Astrocyte (in vitro differentiated cells and primary cell): ENCODE measurements at regions not wholly inside any gene's neighbourhood (a gene's known extent, or its start where the extent isn't known, plus 50 kb on each side); places are given as distances from the start of the nearest gene placed in this dataset.

Source experiments
- DNase-seq: peaks from one replicate; pipeline ENCODE4 v3.0.0-alpha.2; 2010; ENCODE audit warnings: low read depth
- FAIRE-seq: peaks from 2 replicates; lab custom pipeline; 2011; peaks lifted over from hg19 to GRCh38; lab: Jason Lieb, UNC
- H2AFZ ChIP-seq: 2 replicates; pipeline ENCODE4 v1.6.0; 2012; ENCODE audit warnings: low read depth, low read length, inconsistent platforms
- H3K27ac ChIP-seq: 2 replicates; pipeline ENCODE4 v1.5.1; 2011; ENCODE audit warnings: low read depth, low read length, inconsistent platforms
- H3K27me3 ChIP-seq: 2 replicates; pipeline ENCODE4 v1.6.0; 2011; ENCODE audit warnings: low read length, inconsistent platforms; ENCODE audit not compliant: insufficient read depth
- H3K36me3 ChIP-seq: 2 replicates; pipeline ENCODE4 v1.5.1; 2011; ENCODE audit warnings: low read length, inconsistent platforms; ENCODE audit not compliant: insufficient read depth
- H3K4me1 ChIP-seq: 2 replicates; pipeline ENCODE4 v1.5.1; 2011; ENCODE audit warnings: low read length, inconsistent platforms; ENCODE audit not compliant: insufficient read depth
- H3K4me2 ChIP-seq: 2 replicates; pipeline ENCODE4 v1.6.0; 2012; ENCODE audit warnings: low read length, inconsistent platforms
- H3K4me3 ChIP-seq: 2 replicates; pipeline ENCODE4 v1.5.1; 2011; ENCODE audit warnings: low read depth, mild to moderate bottlenecking, low read length, inconsistent platforms; ENCODE audit not compliant: insufficient read depth
- H3K79me2 ChIP-seq: 2 replicates; pipeline ENCODE4 v1.6.0; 2012; ENCODE audit warnings: mild to moderate bottlenecking, low read length, inconsistent platforms; ENCODE audit not compliant: insufficient read depth
- H3K9ac ChIP-seq: 2 replicates; pipeline ENCODE4 v1.6.0; 2012; ENCODE audit warnings: mild to moderate bottlenecking, low read length, inconsistent platforms
- H3K9me3 ChIP-seq: 2 replicates; pipeline ENCODE4 v1.5.1; 2012; ENCODE audit warnings: low read depth, mild to moderate bottlenecking, low read length, inconsistent platforms; ENCODE audit not compliant: insufficient read depth
- H4K20me1 ChIP-seq: 2 replicates; pipeline ENCODE4 v1.6.0; 2012; ENCODE audit warnings: low read length, inconsistent platforms; ENCODE audit not compliant: insufficient read depth
- H3K27ac Mint-ChIP-seq: one replicate; pipeline ENCODE4 v1.8.0; 2021; ENCODE audit warnings: mild to moderate bottlenecking, mixed read lengths; ENCODE audit not compliant: unreplicated experiment
- H3K27me3 Mint-ChIP-seq: one replicate; pipeline ENCODE4 v1.8.0; 2021; ENCODE audit warnings: low read depth, mixed read lengths; ENCODE audit not compliant: unreplicated experiment
- H3K36me3 Mint-ChIP-seq: one replicate; pipeline ENCODE4 v1.8.0; 2021; ENCODE audit warnings: low read depth, mixed read lengths; ENCODE audit not compliant: unreplicated experiment
- H3K4me1 Mint-ChIP-seq: one replicate; pipeline ENCODE4 v1.8.0; 2021; ENCODE audit warnings: low read depth, mixed read lengths; ENCODE audit not compliant: unreplicated experiment
- H3K4me3 Mint-ChIP-seq: one replicate; pipeline ENCODE4 v1.8.0; 2021; ENCODE audit warnings: mild to moderate bottlenecking, moderate library complexity, mixed read lengths; ENCODE audit not compliant: unreplicated experiment
- H3K9me3 Mint-ChIP-seq: one replicate; pipeline ENCODE4 v1.8.0; 2021; ENCODE audit warnings: mild to moderate bottlenecking, mixed read lengths; ENCODE audit not compliant: unreplicated experiment
- CTCF ChIP-seq: IDR thresholded peaks from 2 replicates; pipeline ENCODE4 v1.5.1; 2011; ENCODE audit warnings: low read depth, mild to moderate bottlenecking, inconsistent platforms, low read length, moderate library complexity; ENCODE audit not compliant: insufficient read depth
- EZH2 ChIP-seq: IDR thresholded peaks from 2 replicates; pipeline ENCODE4 v1.6.1; 2012; ENCODE audit warnings: mild to moderate bottlenecking, low read length, inconsistent platforms; ENCODE audit not compliant: insufficient read depth

- H3K4me1 Mint-ChIP-seq, result no peaks in the 10 kb centered on the region
Measured at GRCh38 chr5:51018423-51018822, 352.0 kb downstream of the PARP8 start.

GRCh38 chr5:51024263-51024662 is 357.8 kb downstream of the PARP8 start:
- H3K9me3 Mint-ChIP-seq, result no peaks in the 10 kb centered on the region
- no peak for DNase-seq
- no peak overlapping the region for H3K27ac Mint-ChIP-seq
- H3K4me1 ChIP-seq, result no peaks in the 10 kb centered on the region
- no peaks in the 10 kb centered on the region for H3K9me3 ChIP-seq
- no peaks in the 10 kb centered on the region for H4K20me1 ChIP-seq
- no peak overlapping the region for H2AFZ ChIP-seq
- TF ChIP-seq CTCF, result no peak
- H3K27me3 ChIP-seq, result no peaks in the 10 kb centered on the region
- no peaks in the 10 kb centered on the region for H3K36me3 Mint-ChIP-seq
- H3K27me3 Mint-ChIP-seq, result peaks cover 3% of the 10 kb centered on the region
- no peaks in the 10 kb centered on the region for H3K36me3 ChIP-seq
- no peaks in the 10 kb centered on the region for H3K4me1 Mint-ChIP-seq
- H3K4me3 Mint-ChIP-seq, result no peak overlapping the region
- no peak for FAIRE-seq
- H3K4me2 ChIP-seq, result no peak overlapping the region
- no peaks in the 10 kb centered on the region for H3K79me2 ChIP-seq
- no peak overlapping the region for H3K27ac ChIP-seq
- H3K9ac ChIP-seq, result no peak overlapping the region
- no peak overlapping the region for H3K4me3 ChIP-seq

More at GRCh38 chr5:51018423-51018822, 352.0 kb downstream of the PARP8 start:
- Histone ChIP-seq H3K4me2 (no peak overlapping the region), H3K4me3 (no peak overlapping the region), H3K79me2 (no peaks in the 10 kb centered on the region), H3K4me1 (no peaks in the 10 kb centered on the region), H3K27ac (no peak overlapping the region), H3K27me3 (no peaks in the 10 kb centered on the region), H3K9ac (no peak overlapping the region), H2AFZ (no peak overlapping the region), H3K9me3 (peaks cover 3% of the 10 kb centered on the region), H4K20me1 (no peaks in the 10 kb centered on the region), H3K36me3 (no peaks in the 10 kb centered on the region)
- no peak overlapping the region for H3K4me3 Mint-ChIP-seq
- DNase-seq (no peak), FAIRE-seq (no peak)
- no peaks in the 10 kb centered on the region for H3K27me3 Mint-ChIP-seq
- TF ChIP-seq CTCF, result no peak
- no peak for TF ChIP-seq EZH2
- no peak overlapping the region for H3K27ac Mint-ChIP-seq
- H3K36me3 Mint-ChIP-seq, result no peaks in the 10 kb centered on the region
- no peaks in the 10 kb centered on the region for H3K9me3 Mint-ChIP-seq

- no peak overlapping the region for H3K27ac Mint-ChIP-seq
- no peaks in the 10 kb centered on the region for H3K4me1 ChIP-seq
- H3K9ac ChIP-seq, result no peak overlapping the region
Measured at GRCh38 chr5:51027271-51027670, 356.0 kb upstream of the ISL1 start.

More at GRCh38 chr5:51027271-51027670, 356.0 kb upstream of the ISL1 start:
- H3K4me3 Mint-ChIP-seq, result no peak overlapping the region
- Histone ChIP-seq H3K9me3 (no peaks in the 10 kb centered on the region), H3K27me3 (no peaks in the 10 kb centered on the region), H3K27ac (no peak overlapping the region), H4K20me1 (no peaks in the 10 kb centered on the region), H3K4me3 (no peak overlapping the region), H3K4me2 (no peak overlapping the region), H3K36me3 (no peaks in the 10 kb centered on the region), H2AFZ (no peak overlapping the region), H3K79me2 (no peaks in the 10 kb centered on the region)
- peaks cover 3% of the 10 kb centered on the region for H3K27me3 Mint-ChIP-seq
- H3K4me1 Mint-ChIP-seq, result no peaks in the 10 kb centered on the region
- no peak for TF ChIP-seq CTCF
- no peak for TF ChIP-seq EZH2
- H3K9me3 Mint-ChIP-seq, result no peaks in the 10 kb centered on the region
- FAIRE-seq (no peak), DNase-seq (no peak)
- no peaks in the 10 kb centered on the region for H3K36me3 Mint-ChIP-seq
